ENCODE measurements at regions not wholly inside any gene's neighbourhood (a gene's known extent, or its start where the extent isn't known, plus 50 kb on each side); places are given as distances from the start of the nearest gene placed in this dataset.

DNA sequence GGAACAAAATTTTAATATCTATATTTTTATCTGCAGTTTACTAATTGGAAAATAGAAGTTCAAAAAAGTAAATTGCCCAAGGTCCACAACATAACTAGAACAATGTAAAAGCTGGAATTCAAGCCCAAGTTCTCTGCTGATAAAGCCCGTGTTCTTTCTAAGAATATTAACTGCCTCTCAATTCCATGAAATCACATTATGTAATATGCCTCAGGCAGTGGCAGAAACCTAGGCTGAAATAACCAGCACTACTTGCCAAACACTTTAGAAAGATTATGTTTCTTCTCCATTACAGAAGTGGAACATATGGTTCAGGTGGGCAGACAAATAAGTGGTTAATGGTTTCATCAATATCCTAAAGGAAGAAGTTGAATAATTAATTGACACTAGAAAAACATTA is 56.7 kb upstream of the ADGRL3 start:
- Histone ChIP-seq H2AFZ (no peak overlapping the region), H3K4me2 (no peak overlapping the region), H3F3A (replicated peaks; ENCODE audit: low read depth) (no peaks in the 10 kb centered on the region), H3K79me2 (replicated peaks; ENCODE audit: insufficient read depth) (no peaks in the 10 kb centered on the region), H3K27me3 (ENCODE audit: insufficient read depth) (no peaks in the 10 kb centered on the region), H3K9me2 (ENCODE audit: insufficient read depth) (no peaks in the 10 kb centered on the region), H3K4me3 (no peak overlapping the region), H3K4me1 (ENCODE audit: insufficient read depth) (no peaks in the 10 kb centered on the region), H3K27ac (ENCODE audit: low read depth) (no peak overlapping the region), H3K36me3 (ENCODE audit: insufficient read depth) (no peaks in the 10 kb centered on the region), H4K20me1 (replicated peaks; ENCODE audit: insufficient read depth) (no peaks in the 10 kb centered on the region)
- no peak for TF ChIP-seq STAT1 (IDR thresholded peaks at IDR 0.05; ENCODE audit: unreplicated experiment)
- no peak for TF ChIP-seq REST (IDR thresholded peaks at IDR 0.05; ENCODE audit: unreplicated experiment)
- no peak for TF ChIP-seq EZH2 (IDR thresholded peaks at IDR 0.05; ENCODE audit: low read depth, unreplicated experiment)
- TF ChIP-seq, protein P1, sequence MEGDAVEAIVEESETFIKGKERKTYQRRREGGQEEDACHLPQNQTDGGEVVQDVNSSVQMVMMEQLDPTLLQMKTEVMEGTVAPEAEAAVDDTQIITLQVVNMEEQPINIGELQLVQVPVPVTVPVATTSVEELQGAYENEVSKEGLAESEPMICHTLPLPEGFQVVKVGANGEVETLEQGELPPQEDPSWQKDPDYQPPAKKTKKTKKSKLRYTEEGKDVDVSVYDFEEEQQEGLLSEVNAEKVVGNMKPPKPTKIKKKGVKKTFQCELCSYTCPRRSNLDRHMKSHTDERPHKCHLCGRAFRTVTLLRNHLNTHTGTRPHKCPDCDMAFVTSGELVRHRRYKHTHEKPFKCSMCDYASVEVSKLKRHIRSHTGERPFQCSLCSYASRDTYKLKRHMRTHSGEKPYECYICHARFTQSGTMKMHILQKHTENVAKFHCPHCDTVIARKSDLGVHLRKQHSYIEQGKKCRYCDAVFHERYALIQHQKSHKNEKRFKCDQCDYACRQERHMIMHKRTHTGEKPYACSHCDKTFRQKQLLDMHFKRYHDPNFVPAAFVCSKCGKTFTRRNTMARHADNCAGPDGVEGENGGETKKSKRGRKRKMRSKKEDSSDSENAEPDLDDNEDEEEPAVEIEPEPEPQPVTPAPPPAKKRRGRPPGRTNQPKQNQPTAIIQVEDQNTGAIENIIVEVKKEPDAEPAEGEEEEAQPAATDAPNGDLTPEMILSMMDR (conservative IDR thresholded peaks at IDR 0.05; ENCODE audit: low read depth in 2 of 2), result no peak
- TF ChIP-seq NANOG (IDR thresholded peaks at IDR 0.05; ENCODE audit: borderline replicate concordance), result no peak
- TF ChIP-seq ZNF114 (CRISPR knock-in tag; IDR thresholded peaks at IDR 0.05), result no peak
- no peak for TF ChIP-seq CREB1 (CRISPR knock-in tag; IDR thresholded peaks at IDR 0.05; ENCODE audit: low read depth)
- TF ChIP-seq, protein P2, sequence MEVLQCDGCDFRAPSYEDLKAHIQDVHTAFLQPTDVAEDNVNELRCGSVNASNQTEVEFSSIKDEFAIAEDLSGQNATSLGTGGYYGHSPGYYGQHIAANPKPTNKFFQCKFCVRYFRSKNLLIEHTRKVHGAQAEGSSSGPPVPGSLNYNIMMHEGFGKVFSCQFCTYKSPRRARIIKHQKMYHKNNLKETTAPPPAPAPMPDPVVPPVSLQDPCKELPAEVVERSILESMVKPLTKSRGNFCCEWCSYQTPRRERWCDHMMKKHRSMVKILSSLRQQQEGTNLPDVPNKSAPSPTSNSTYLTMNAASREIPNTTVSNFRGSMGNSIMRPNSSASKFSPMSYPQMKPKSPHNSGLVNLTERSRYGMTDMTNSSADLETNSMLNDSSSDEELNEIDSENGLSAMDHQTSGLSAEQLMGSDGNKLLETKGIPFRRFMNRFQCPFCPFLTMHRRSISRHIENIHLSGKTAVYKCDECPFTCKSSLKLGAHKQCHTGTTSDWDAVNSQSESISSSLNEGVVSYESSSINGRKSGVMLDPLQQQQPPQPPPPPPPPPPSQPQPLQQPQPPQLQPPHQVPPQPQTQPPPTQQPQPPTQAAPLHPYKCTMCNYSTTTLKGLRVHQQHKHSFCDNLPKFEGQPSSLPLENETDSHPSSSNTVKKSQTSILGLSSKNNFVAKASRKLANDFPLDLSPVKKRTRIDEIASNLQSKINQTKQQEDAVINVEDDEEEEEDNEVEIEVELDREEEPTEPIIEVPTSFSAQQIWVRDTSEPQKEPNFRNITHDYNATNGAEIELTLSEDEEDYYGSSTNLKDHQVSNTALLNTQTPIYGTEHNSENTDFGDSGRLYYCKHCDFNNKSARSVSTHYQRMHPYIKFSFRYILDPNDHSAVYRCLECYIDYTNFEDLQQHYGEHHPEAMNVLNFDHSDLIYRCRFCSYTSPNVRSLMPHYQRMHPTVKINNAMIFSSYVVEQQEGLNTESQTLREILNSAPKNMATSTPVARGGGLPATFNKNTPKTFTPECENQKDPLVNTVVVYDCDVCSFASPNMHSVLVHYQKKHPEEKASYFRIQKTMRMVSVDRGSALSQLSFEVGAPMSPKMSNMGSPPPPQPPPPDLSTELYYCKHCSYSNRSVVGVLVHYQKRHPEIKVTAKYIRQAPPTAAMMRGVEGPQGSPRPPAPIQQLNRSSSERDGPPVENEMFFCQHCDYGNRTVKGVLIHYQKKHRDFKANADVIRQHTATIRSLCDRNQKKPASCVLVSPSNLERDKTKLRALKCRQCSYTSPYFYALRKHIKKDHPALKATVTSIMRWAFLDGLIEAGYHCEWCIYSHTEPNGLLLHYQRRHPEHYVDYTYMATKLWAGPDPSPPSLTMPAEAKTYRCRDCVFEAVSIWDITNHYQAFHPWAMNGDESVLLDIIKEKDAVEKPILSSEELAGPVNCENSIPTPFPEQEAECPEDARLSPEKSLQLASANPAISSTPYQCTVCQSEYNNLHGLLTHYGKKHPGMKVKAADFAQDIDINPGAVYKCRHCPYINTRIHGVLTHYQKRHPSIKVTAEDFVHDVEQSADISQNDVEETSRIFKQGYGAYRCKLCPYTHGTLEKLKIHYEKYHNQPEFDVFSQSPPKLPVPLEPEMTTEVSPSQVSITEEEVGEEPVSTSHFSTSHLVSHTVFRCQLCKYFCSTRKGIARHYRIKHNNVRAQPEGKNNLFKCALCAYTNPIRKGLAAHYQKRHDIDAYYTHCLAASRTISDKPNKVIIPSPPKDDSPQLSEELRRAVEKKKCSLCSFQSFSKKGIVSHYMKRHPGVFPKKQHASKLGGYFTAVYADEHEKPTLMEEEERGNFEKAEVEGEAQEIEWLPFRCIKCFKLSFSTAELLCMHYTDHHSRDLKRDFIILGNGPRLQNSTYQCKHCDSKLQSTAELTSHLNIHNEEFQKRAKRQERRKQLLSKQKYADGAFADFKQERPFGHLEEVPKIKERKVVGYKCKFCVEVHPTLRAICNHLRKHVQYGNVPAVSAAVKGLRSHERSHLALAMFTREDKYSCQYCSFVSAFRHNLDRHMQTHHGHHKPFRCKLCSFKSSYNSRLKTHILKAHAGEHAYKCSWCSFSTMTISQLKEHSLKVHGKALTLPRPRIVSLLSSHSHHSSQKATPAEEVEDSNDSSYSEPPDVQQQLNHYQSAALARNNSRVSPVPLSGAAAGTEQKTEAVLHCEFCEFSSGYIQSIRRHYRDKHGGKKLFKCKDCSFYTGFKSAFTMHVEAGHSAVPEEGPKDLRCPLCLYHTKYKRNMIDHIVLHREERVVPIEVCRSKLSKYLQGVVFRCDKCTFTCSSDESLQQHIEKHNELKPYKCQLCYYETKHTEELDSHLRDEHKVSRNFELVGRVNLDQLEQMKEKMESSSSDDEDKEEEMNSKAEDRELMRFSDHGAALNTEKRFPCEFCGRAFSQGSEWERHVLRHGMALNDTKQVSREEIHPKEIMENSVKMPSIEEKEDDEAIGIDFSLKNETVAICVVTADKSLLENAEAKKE (CRISPR knock-in tag; IDR thresholded peaks at IDR 0.05), result no peak
- no peak for TF ChIP-seq JUNB (IDR thresholded peaks at IDR 0.05; ENCODE audit: unreplicated experiment)
- TF ChIP-seq ETS1 (IDR thresholded peaks at IDR 0.05), result no peak
- no peak for TF ChIP-seq EZH2phosphoT487 (IDR thresholded peaks at IDR 0.05; ENCODE audit: unreplicated experiment)
- no peaks in the 10 kb centered on the region; the same call in 2 of the 3 replicates for H3K4me1 Mint-ChIP-seq
- no peaks in the 10 kb centered on the region for H3K9me3 Mint-ChIP-seq
- no peak overlapping the region for H3K4me3 Mint-ChIP-seq
- H3K36me3 Mint-ChIP-seq (ENCODE audit: low read depth), result no peaks in the 10 kb centered on the region
- peaks cover 4% of the 10 kb centered on the region for H3K27me3 Mint-ChIP-seq (ENCODE audit: insufficient read depth, low read depth, poor library complexity)
- DNase-seq (ENCODE audit: low spot score) (no peak), ATAC-seq (no peak)
- H3K27ac Mint-ChIP-seq, result no peak overlapping the region
